Endothelial cell of umbilical vein (primary cell): ENCODE measurements at regions not wholly inside any gene's neighbourhood (a gene's known extent, or its start where the extent isn't known, plus 50 kb on each side); places are given as distances from the start of the nearest gene placed in this dataset.

ENCODE experiments used
- BruUV-seq: library from RNA; stranded (reverse); fragments of 400-500 nt; replicated peaks from 2 replicates; lab custom pipeline; 2021; lab: Mats Ljungman, UMichigan
- CTCF ChIA-PET: fragments of 300-600, 350-600 bp; sonication (Branson Sonifier 250); formaldehyde crosslinking; loops from one replicate; lab custom pipeline; 2021; ENCODE audit warnings: antibody characterized with exemption, inconsistent platforms; lab: Charles Lee
- POLR2A ChIA-PET: fragments of 300-600, 350-600 bp; sonication (Branson Sonifier 250); formaldehyde crosslinking; loops from one replicate; lab custom pipeline; 2021; ENCODE audit warnings: antibody characterized with exemption, inconsistent platforms; lab: Charles Lee
- DNase-seq: peaks from one replicate; pipeline ENCODE4 v3.0.0-alpha.2; 2011; ENCODE audit warnings: low read depth, low spot score
- FAIRE-seq: peaks from 2 replicates; lab custom pipeline; 2011; peaks lifted over from hg19 to GRCh38; lab: Jason Lieb, UNC
- H2AFZ ChIP-seq: 2 replicates; pipeline ENCODE4 v1.6.0; 2012; ENCODE audit warnings: low read depth, low read length, control low read depth, inconsistent platforms
- H3K27ac ChIP-seq: 2 replicates; pipeline ENCODE4 v1.5.1; 2011; ENCODE audit warnings: low read depth, mild to moderate bottlenecking, control low read depth, low read length, moderate library complexity; ENCODE audit not compliant: insufficient read depth
- H3K27me3 ChIP-seq, 2 experiments: 2 replicates each; pipeline versions ENCODE4 v1.6.0 to v1.6.1; 2011; ENCODE audit warnings: low read length in 2 of 2, mixed read lengths in 1 of 2; ENCODE audit not compliant: control insufficient read depth in 2 of 2, insufficient read depth in 2 of 2
- H3K36me3 ChIP-seq, 2 experiments: 2 replicates in 1 of 2; 3 replicates in 1 of 2; pipeline ENCODE4 v1.5.1; 2011; ENCODE audit warnings: low read length in 2 of 2, mild to moderate bottlenecking in 1 of 2, moderate library complexity in 1 of 2; ENCODE audit not compliant: control insufficient read depth in 2 of 2, insufficient read depth in 2 of 2; ENCODE audit errors: extremely low read depth in 1 of 2
- H3K4me1 ChIP-seq: 3 replicates; pipeline ENCODE4 v1.5.1; 2011; ENCODE audit warnings: mild to moderate bottlenecking, low read length; ENCODE audit not compliant: control insufficient read depth, insufficient read depth; ENCODE audit errors: extremely low read depth
- H3K4me2 ChIP-seq: 2 replicates; pipeline ENCODE4 v1.6.1; 2011; ENCODE audit warnings: low read length, control low read depth, mixed read lengths; ENCODE audit not compliant: insufficient read depth
- H3K4me3 ChIP-seq, 3 experiments: fragments of 200-600 bp in 1 of 3; sonication (generic), shearing (Covaris generic) in 1 of 3; replicated peaks in 1 of 3; 2 replicates each; pipeline ENCODE4 v1.5.1; 2011 to 2016; ENCODE audit warnings: control low read depth in 3 of 3, low read length in 3 of 3, mild to moderate bottlenecking in 2 of 3, inconsistent platforms in 1 of 3, low read depth in 1 of 3, moderate library complexity in 1 of 3; ENCODE audit not compliant: insufficient read depth in 1 of 3
- H3K79me2 ChIP-seq: 2 replicates; pipeline ENCODE4 v1.6.0; 2012; ENCODE audit warnings: low read length, inconsistent platforms; ENCODE audit not compliant: control insufficient read depth, insufficient read depth
- H3K9ac ChIP-seq: replicated peaks from 2 replicates; pipeline ENCODE3; 2011; ENCODE audit warnings: low read length, control low read depth; ENCODE audit not compliant: insufficient read depth; ENCODE audit errors: extremely low read depth
- H3K9me1 ChIP-seq: replicated peaks from 3 replicates; pipeline ENCODE4 v1.6.0; 2011; ENCODE audit warnings: mild to moderate bottlenecking, low read length; ENCODE audit not compliant: control insufficient read depth, insufficient read depth; ENCODE audit errors: extremely low read depth
- H3K9me3 ChIP-seq: replicated peaks from 2 replicates; pipeline ENCODE4 v1.5.1; 2012; ENCODE audit warnings: low read length, inconsistent platforms; ENCODE audit not compliant: control insufficient read depth, insufficient read depth
- H4K20me1 ChIP-seq: replicated peaks from 2 replicates; pipeline ENCODE3; 2011; ENCODE audit warnings: mild to moderate bottlenecking, low read length; ENCODE audit not compliant: control insufficient read depth, insufficient read depth; ENCODE audit errors: extremely low read depth
- CTCF ChIP-seq, 2 donors: IDR thresholded peaks; 1 replicate in 1 of 2; 2 replicates in 1 of 2; pipeline ENCODE4 v1.5.1; 2011; ENCODE audit warnings: low read length in 2 of 2, mild to moderate bottlenecking in 2 of 2, moderate library complexity in 2 of 2, control low read depth in 1 of 2, inconsistent platforms in 1 of 2, low read depth in 1 of 2; ENCODE audit not compliant: insufficient read depth in 1 of 2; ENCODE audit errors: extremely low read depth in 1 of 2
- EZH2 ChIP-seq: IDR thresholded peaks from 2 replicates; pipeline ENCODE4 v1.6.1; 2012; ENCODE audit warnings: borderline replicate concordance, low read depth, mild to moderate bottlenecking, moderate library complexity, low read length, inconsistent platforms; ENCODE audit not compliant: severe bottlenecking
- FOS ChIP-seq: IDR thresholded peaks from 2 replicates; pipeline ENCODE4 v1.6.1; 2011; ENCODE audit warnings: mild to moderate bottlenecking, low read length, moderate library complexity, borderline replicate concordance; ENCODE audit not compliant: insufficient read depth
- GATA2 ChIP-seq: IDR thresholded peaks from 2 replicates; pipeline ENCODE4 v1.7.0; 2011; ENCODE audit warnings: low read depth, mild to moderate bottlenecking, moderate library complexity, mixed read lengths, low read length; ENCODE audit not compliant: insufficient read length, insufficient read depth
- JUN ChIP-seq: IDR thresholded peaks from 2 replicates; pipeline ENCODE4 v1.6.1; 2011; ENCODE audit warnings: borderline replicate concordance, low read depth; ENCODE audit not compliant: insufficient read length, insufficient read depth
- MYC ChIP-seq: IDR thresholded peaks from one replicate; pipeline ENCODE4 v1.6.1; 2011; ENCODE audit warnings: mild to moderate bottlenecking, low read depth, low read length
- POLR2A ChIP-seq: IDR thresholded peaks from 2 replicates; pipeline ENCODE4 v1.6.1; 2012; ENCODE audit warnings: low read depth, mild to moderate bottlenecking, control low read depth, low read length
- POLR2AphosphoS5 ChIP-seq: IDR thresholded peaks from 2 replicates; pipeline ENCODE4 v1.6.1; 2012; ENCODE audit warnings: low read depth, mild to moderate bottlenecking, control low read depth, low read length, moderate library complexity; ENCODE audit not compliant: insufficient read depth
- dilution Hi-C: fragments of 300-500 bp; cut with MboI; formaldehyde crosslinking; loops from one replicate; pipeline ENCODE4 v1.15.0; 2019; ENCODE audit warnings: low sequenced_read_pairs; ENCODE audit not compliant: extremely low pct_ligation_motif_present
- intact Hi-C: fragments of 100-400 bp; cut with micrococcal nuclease; formaldehyde crosslinking; loops from one replicate; pipeline ENCODE4 v1.10.0; 2022
- TF ChIP-seq, protein P1 (sequence below): IDR thresholded peaks from 2 replicates; pipeline ENCODE4 v1.6.1; 2011; ENCODE audit not compliant: insufficient read depth, insufficient read length

DNA sequence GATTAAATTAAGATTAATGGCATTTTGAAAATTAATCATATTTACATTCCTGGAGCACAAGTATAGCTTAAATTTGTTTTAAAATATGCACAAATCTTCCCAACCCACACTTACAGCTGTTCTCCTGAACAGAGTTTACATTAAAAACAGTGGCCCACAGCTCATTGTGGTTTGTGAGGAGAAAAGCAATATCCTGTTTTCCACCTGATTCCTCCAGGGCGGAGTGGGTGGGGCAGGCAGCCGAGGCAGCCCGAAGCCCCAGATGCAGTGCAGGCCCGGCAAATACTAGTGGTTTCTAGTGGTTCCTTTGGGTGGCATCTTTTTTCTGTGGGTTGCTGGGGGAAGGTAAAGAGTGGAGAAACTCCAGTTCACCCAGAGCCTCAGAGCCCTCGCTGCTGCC is 280.8 kb downstream of the ARHGAP12 start:
- no peaks in the 10 kb centered on the region for H3K79me2 ChIP-seq
- H3K4me1 ChIP-seq, result peaks cover 17% of the 10 kb centered on the region
- FAIRE-seq (no peak), DNase-seq (no peak)
- no TSS peak for BruUV-seq
- H3K9me1 ChIP-seq, result no peaks in the 10 kb centered on the region
- no peak overlapping the region for H3K4me3 ChIP-seq
- no peak overlapping the region for H2AFZ ChIP-seq
- no peak overlapping the region for H3K9ac ChIP-seq
- H3K27me3 ChIP-seq, result no peaks in the 10 kb centered on the region
- no peaks in the 10 kb centered on the region for H3K36me3 ChIP-seq
- no peak overlapping the region for H3K4me2 ChIP-seq
- TF ChIP-seq GATA2 (no peak), POLR2AphosphoS5 (no peak), JUN (no peak), MYC (no peak), FOS (no peak), CTCF (IDR thresholded peaks at IDR 0.05; ENCODE audit: extremely low read depth in 1 of 2, insufficient read depth in 1 of 2, low read depth in 1 of 2, low read length in 2 of 2) (no peak), EZH2 (no peak), POLR2A (no peak)
- TF ChIP-seq, protein P1, sequence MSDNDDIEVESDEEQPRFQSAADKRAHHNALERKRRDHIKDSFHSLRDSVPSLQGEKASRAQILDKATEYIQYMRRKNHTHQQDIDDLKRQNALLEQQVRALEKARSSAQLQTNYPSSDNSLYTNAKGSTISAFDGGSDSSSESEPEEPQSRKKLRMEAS, result no peak
- intact Hi-C loops (no loop called here), dilution Hi-C loops (no loop called here)
- POLR2A ChIA-PET, result interaction anchor here (0.6 kb wide), 1 partner anchor 235 kb away, joined by 5 read pairs; no protein-coding TSS in a partner anchor
- H3K9me3 ChIP-seq, result no peaks in the 10 kb centered on the region
- CTCF ChIA-PET, result interaction anchor here (0.9 kb wide), 1 partner anchor 45 kb away, joined by 3 read pairs; no protein-coding TSS in a partner anchor
- H3K27ac ChIP-seq, result no peak overlapping the region
- H4K20me1 ChIP-seq, result no peaks in the 10 kb centered on the region
